IgD-negative memory B cell (primary cell): ENCODE measurements at regions not wholly inside any gene's neighbourhood (a gene's known extent, or its start where the extent isn't known, plus 50 kb on each side); places are given as distances from the start of the nearest gene placed in this dataset.
A peak's percentile ranks its signal among the peaks of the same experiment; 100 is the strongest.

ENCODE experiments used
- H3K27ac Mint-ChIP-seq, 3 donors: one replicate each; pipeline ENCODE4 v1.8.0; 2020 to 2022; ENCODE audit warnings: mild to moderate bottlenecking in 3 of 3, mixed read lengths in 3 of 3, moderate library complexity in 1 of 3
- H3K27me3 Mint-ChIP-seq: one replicate; pipeline ENCODE4 v1.8.0; 2021; ENCODE audit warnings: mixed read lengths
- H3K36me3 Mint-ChIP-seq: one replicate; pipeline ENCODE4 v1.8.0; 2020; ENCODE audit warnings: mild to moderate bottlenecking, mixed read lengths
- H3K4me1 Mint-ChIP-seq, 3 donors: one replicate each; pipeline ENCODE4 v1.8.0; 2020 to 2022; ENCODE audit warnings: mixed read lengths in 3 of 3, mild to moderate bottlenecking in 1 of 3
- H3K4me3 Mint-ChIP-seq, 4 donors: one replicate each; pipeline ENCODE4 v1.8.0; 2020 to 2022; ENCODE audit warnings: mild to moderate bottlenecking in 4 of 4, mixed read lengths in 4 of 4, moderate library complexity in 3 of 4
- H3K9me3 Mint-ChIP-seq, 3 donors: one replicate each; pipeline ENCODE4 v1.8.0; 2020 to 2021; ENCODE audit warnings: mixed read lengths in 3 of 3, mild to moderate bottlenecking in 1 of 3

- peak overlapping the region in 1 of 4 donors; percentile 24 for H3K4me3 Mint-ChIP-seq
Measured at GRCh38 chr10:3978761-3979160, 193.8 kb upstream of the KLF6 start.

DNA sequence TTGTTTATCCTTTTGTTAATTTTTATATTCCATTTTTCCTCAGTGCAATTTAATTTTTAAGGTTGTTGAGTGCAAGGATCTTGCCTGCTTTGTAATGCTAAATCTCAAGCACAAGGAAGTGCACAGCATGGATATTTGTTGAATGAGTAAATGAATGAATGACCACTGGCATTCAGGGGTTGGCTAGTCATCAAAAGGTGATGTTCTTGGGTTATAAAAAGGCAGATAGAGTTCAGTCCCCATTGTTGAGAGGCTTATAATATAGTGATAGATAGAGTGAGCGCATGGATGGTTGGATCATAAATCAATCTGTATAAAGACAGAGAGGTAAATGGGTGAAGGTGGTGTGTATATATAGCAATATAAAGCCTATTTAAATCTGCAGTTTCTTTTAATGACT, 193.2 kb upstream of the KLF6 start:
- Mint-ChIP-seq H3K27me3 (no peaks in the 10 kb centered on the region), H3K9me3 (peaks cover under 1 to 6% (median 2%) of the 10 kb centered on the region in 3 donors), H3K4me1 (peaks cover 0 to 16% (median 4%) of the 10 kb centered on the region in 3 donors), H3K4me3 (no peak overlapping the region), H3K36me3 (peaks cover 2% of the 10 kb centered on the region), H3K27ac (no peak overlapping the region)

More at GRCh38 chr10:3978761-3979160, 193.8 kb upstream of the KLF6 start:
- Mint-ChIP-seq H3K27me3 (no peaks in the 10 kb centered on the region), H3K27ac (no peak overlapping the region), H3K9me3 (peaks cover 2 to 8% (median 2%) of the 10 kb centered on the region in 3 donors), H3K4me1 (peaks cover 0 to 16% (median 4%) of the 10 kb centered on the region in 3 donors), H3K36me3 (peaks cover 2% of the 10 kb centered on the region)

DNA sequence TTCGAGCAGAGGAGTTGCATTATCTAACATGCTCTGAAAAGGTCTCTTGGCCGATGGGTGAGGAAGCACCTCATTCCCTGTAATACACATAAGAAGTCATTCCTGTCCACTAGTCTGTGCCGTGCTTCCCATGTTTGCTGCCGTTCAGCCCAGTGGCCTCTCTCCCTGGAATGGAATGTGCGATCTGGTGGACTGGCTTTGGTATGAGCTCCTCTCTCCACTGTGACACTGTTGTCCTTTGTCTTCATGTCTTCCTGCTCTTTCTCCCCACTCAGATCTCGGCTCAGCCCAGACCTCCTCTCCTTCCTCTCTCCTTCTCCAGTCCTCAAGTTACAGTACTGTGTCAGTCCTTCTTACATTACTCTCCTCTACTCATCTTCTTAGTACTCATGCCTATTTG, 192.8 kb upstream of the KLF6 start:
- Mint-ChIP-seq H3K4me1 (peaks cover 0 to 18% (median 4%) of the 10 kb centered on the region in 3 donors), H3K4me3 (no peak overlapping the region), H3K36me3 (peaks cover 2% of the 10 kb centered on the region), H3K9me3 (peaks cover 0 to 1% (median under 1%) of the 10 kb centered on the region in 3 donors), H3K27ac (no peak overlapping the region), H3K27me3 (no peaks in the 10 kb centered on the region)

GRCh38 chr10:3976718-3977117, 191.7 kb upstream of the KLF6 start:
- peaks cover 0 to 18% (median 4%) of the 10 kb centered on the region in 3 donors for H3K4me1 Mint-ChIP-seq
- no peak overlapping the region for H3K4me3 Mint-ChIP-seq
- H3K36me3 Mint-ChIP-seq = peaks cover 2% of the 10 kb centered on the region
- no peaks in the 10 kb centered on the region for H3K27me3 Mint-ChIP-seq
- no peak overlapping the region for H3K27ac Mint-ChIP-seq
- no peaks in the 10 kb centered on the region for H3K9me3 Mint-ChIP-seq

- H3K27ac Mint-ChIP-seq = no peak overlapping the region
- peaks cover 2% of the 10 kb centered on the region for H3K36me3 Mint-ChIP-seq
- H3K4me3 Mint-ChIP-seq = no peak overlapping the region
- H3K9me3 Mint-ChIP-seq = no peaks in the 10 kb centered on the region
- H3K27me3 Mint-ChIP-seq = no peaks in the 10 kb centered on the region
- H3K4me1 Mint-ChIP-seq = peaks cover 0 to 16% (median 3%) of the 10 kb centered on the region in 3 donors
Measured at GRCh38 chr10:3976171-3976570, 191.2 kb upstream of the KLF6 start.

DNA sequence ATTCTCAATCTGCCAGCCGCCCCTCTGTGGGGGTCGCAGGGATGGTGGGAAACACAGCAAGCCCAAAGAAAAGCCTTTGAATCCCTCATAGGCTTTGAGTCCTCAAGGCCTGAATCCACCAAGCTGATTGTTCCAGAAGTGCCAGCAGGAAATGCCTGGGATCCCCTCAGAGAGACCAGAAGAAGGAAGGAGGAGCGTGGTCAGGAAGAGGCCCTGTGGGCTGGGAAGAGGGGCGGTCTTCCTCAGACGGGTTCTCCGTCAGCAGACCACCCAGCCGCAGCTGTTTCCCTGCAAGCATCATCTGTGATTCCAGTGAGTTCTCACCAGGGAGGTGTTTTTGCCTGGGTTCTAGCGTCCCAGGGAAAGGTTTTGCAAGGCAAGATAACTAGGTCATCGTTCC, 190.0 kb upstream of the KLF6 start:
- Mint-ChIP-seq H3K4me3 (no peak overlapping the region), H3K9me3 (no peaks in the 10 kb centered on the region), H3K4me1 (peaks cover 0 to 8% (median 6%) of the 10 kb centered on the region in 3 donors), H3K27ac (no peak overlapping the region), H3K36me3 (peaks cover 2% of the 10 kb centered on the region), H3K27me3 (no peaks in the 10 kb centered on the region)

DNA sequence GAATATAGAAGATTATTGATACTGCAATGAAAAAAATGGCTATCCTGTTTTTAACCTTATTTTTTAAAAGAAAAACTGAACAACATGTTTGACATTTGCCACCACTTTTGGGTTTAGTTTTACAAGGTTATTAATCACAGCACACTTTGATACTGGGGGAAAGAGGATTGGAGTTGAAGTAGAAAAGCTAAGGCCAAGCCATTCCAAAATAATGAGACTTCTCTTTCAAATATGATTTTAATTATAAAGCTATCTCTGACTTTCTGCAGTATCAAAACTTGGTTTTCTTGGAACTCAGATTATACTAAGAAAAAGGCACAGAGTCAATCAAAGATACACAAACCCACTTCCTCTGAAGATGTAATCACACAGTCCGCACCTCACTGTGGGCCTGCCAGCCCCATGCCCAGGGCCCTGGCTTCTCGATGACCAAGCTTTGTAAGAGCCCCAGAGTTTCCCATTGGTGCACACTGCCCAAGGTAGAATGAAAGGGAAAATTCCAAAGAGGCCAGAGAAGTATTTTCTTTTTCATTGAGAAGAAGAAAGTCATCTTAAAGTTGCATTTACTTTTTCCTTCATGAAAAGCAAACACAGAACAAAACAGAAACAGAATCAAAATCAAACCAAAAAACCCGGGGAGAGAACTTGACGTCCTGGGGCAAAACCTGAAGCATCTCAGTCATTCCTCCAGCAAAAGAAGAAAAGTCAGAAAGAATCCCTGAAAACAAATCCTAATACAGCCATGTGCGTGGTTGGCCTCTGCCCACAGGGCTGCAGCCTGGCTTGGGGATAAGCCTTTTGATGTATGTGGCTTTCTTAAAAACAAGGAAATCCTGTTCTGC, 187.7 kb upstream of the KLF6 start:
- Mint-ChIP-seq H3K4me3 (peak overlapping the region in 1 of 4 donors; percentile 44), H3K27ac (peak overlapping the region in 2 of 3 donors; percentile 23 to 43), H3K36me3 (peaks cover 2% of the 10 kb centered on the region), H3K9me3 (peaks cover 0 to under 1% (median 0%) of the 10 kb centered on the region in 3 donors), H3K4me1 (peaks cover 0 to 6% (median 4%) of the 10 kb centered on the region in 3 donors), H3K27me3 (no peaks in the 10 kb centered on the region)

- H3K9me3 Mint-ChIP-seq = peaks cover 0 to 3% (median 0%) of the 10 kb centered on the region in 3 donors
- no peak overlapping the region for H3K4me3 Mint-ChIP-seq
- H3K36me3 Mint-ChIP-seq = peaks cover 2% of the 10 kb centered on the region
- H3K27ac Mint-ChIP-seq = no peak overlapping the region
- H3K27me3 Mint-ChIP-seq = no peaks in the 10 kb centered on the region
- peaks cover 0 to 6% (median 4%) of the 10 kb centered on the region in 3 donors for H3K4me1 Mint-ChIP-seq
Measured at GRCh38 chr10:3971713-3972112, 186.7 kb upstream of the KLF6 start.

GRCh38 chr10:3969876-3970666, 185.1 kb upstream of the KLF6 start:
- Mint-ChIP-seq H3K27ac (no peak overlapping the region), H3K27me3 (no peaks in the 10 kb centered on the region), H3K9me3 (peaks cover 0 to 3% (median 0%) of the 10 kb centered on the region in 3 donors), H3K36me3 (peaks cover 2% of the 10 kb centered on the region), H3K4me3 (peak overlapping the region in 1 of 4 donors; percentile 47), H3K4me1 (peaks cover 0 to 6% (median 4%) of the 10 kb centered on the region in 3 donors)

GRCh38 chr10:3968727-3969126, 183.7 kb upstream of the KLF6 start:
- H3K27ac Mint-ChIP-seq = no peak overlapping the region
- peaks cover 4% of the 10 kb centered on the region for H3K36me3 Mint-ChIP-seq
- no peak overlapping the region for H3K4me3 Mint-ChIP-seq
- H3K4me1 Mint-ChIP-seq = peaks cover 0 to 4% (median 2%) of the 10 kb centered on the region in 3 donors
- no peaks in the 10 kb centered on the region for H3K27me3 Mint-ChIP-seq
- peaks cover 0 to 3% (median 0%) of the 10 kb centered on the region in 3 donors for H3K9me3 Mint-ChIP-seq

- Mint-ChIP-seq H3K27me3 (peaks cover 2% of the 10 kb centered on the region), H3K27ac (no peak overlapping the region), H3K4me1 (peaks cover 19 to 20% (median 20%) of the 10 kb centered on the region in 3 donors), H3K36me3 (peaks cover 4% of the 10 kb centered on the region), H3K4me3 (no peak overlapping the region), H3K9me3 (peaks cover 0 to 3% (median 0%) of the 10 kb centered on the region in 3 donors)
Measured at GRCh38 chr10:3964516-3964915, 179.5 kb upstream of the KLF6 start.

DNA sequence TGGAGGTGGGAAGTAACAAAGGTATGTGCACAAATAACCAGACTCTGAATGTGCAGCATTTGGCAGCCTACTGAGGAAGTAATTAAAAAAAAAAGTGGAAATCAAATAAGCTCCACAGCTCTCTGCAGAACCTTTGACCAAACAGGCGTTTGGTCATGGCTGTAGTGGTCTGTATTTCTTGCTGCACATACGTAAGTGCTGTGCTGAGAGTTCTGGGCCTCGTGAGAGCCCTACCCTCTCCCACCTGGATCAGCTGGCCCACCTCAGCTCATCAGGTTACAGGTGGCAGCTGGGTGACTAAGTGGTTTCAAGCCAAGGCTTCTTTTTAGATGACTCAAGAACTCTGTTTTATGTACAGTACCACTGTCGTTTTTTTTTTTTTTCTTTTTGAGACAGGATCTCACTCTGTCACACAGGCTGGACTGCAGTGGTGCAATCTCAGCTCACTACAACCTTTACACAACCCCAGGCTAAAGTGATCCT, 178.2 kb upstream of the KLF6 start:
- peaks cover 0 to 3% (median 0%) of the 10 kb centered on the region in 3 donors for H3K9me3 Mint-ChIP-seq
- no peak overlapping the region for H3K4me3 Mint-ChIP-seq

GRCh38 chr10:3961082-3961481, 176.1 kb upstream of the KLF6 start:
- Mint-ChIP-seq H3K9me3 (no peaks in the 10 kb centered on the region), H3K4me1 (peaks cover 23 to 24% (median 23%) of the 10 kb centered on the region in 3 donors), H3K4me3 (peak overlapping the region in 1 of 4 donors; percentile 74), H3K27ac (peak overlapping the region in 1 of 3 donors; percentile 29), H3K27me3 (peaks cover 2% of the 10 kb centered on the region), H3K36me3 (peaks cover 4% of the 10 kb centered on the region)

More for the DNA sequence above, 178.2 kb upstream of the KLF6 start:
- Mint-ChIP-seq H3K27me3 (peaks cover 2% of the 10 kb centered on the region), H3K4me1 (peaks cover 23 to 24% (median 23%) of the 10 kb centered on the region in 3 donors), H3K27ac (no peak overlapping the region), H3K36me3 (peaks cover 4% of the 10 kb centered on the region)

DNA sequence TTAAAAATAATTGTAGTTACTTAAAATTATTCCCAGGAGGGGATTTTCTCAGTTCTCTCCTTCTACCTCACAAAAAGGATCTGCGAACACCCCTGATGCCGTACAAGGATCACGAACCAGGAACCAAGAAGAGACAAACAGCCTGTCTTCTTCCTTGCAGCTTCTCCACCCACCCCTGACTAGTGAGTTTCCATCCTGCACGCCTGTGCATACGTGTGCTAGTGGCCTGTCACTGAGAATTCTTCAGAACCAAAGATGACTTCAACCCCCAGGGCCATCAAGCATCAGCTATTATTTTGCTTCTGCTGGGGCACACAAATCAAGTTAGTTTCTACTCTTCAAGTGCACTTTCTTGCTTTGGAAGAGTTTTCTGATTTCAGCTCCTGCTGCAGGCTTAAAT, 175.5 kb upstream of the KLF6 start:
- Mint-ChIP-seq H3K4me1 (peaks cover 23 to 24% (median 23%) of the 10 kb centered on the region in 3 donors), H3K27me3 (peaks cover 2% of the 10 kb centered on the region), H3K9me3 (no peaks in the 10 kb centered on the region), H3K36me3 (peaks cover 4% of the 10 kb centered on the region), H3K4me3 (peak overlapping the region in 1 of 4 donors; percentile 74), H3K27ac (peak overlapping the region in 1 of 3 donors; percentile 29)
